Thoracic aorta (tissue), 2 donors: ENCODE measurements at regions not wholly inside any gene's neighbourhood (a gene's known extent, or its start where the extent isn't known, plus 50 kb on each side); places are given as distances from the start of the nearest gene placed in this dataset.

ENCODE experiments used
- ATAC-seq: fragments of 150-250 bp; one replicate; pipeline ENCODE4 v1.8.0; 2017; ENCODE audit warnings: low read depth; ENCODE audit not compliant: insufficient number of reproducible peaks, low FRiP score
- DNase-seq: peaks from one replicate; pipeline ENCODE4 v3.0.0-alpha.2; 2020; ENCODE audit warnings: low spot score
- H3K27ac ChIP-seq, 2 donors: fragments of 200-600 bp; sonication (generic); 1 replicate in 1 of 2; 2 replicates in 1 of 2; pipeline ENCODE4 v1.5.1; 2016; ENCODE audit warnings: mild to moderate bottlenecking in 2 of 2, moderate library complexity in 2 of 2
- H3K27me3 ChIP-seq: fragments of 200-600 bp; sonication (generic); replicated peaks from 2 replicates; pipeline ENCODE4 v1.6.0; 2016; ENCODE audit warnings: mild to moderate bottlenecking; ENCODE audit not compliant: insufficient read depth
- H3K36me3 ChIP-seq: fragments of 200-600 bp; sonication (generic); one replicate; pipeline ENCODE4 v1.5.1; 2016
- H3K4me1 ChIP-seq, 2 donors: fragments of 200-600 bp; sonication (generic); 1 replicate in 1 of 2; 2 replicates in 1 of 2; pipeline versions ENCODE4 v1.5.1 to v1.6.0; 2016; ENCODE audit warnings: low read depth in 2 of 2, mild to moderate bottlenecking in 1 of 2; ENCODE audit not compliant: control insufficient read depth in 1 of 2
- H3K4me3 ChIP-seq: fragments of 200-600 bp; sonication (generic); 2 replicates; pipeline ENCODE4 v1.5.1; 2016; ENCODE audit warnings: mild to moderate bottlenecking
- H3K9me3 ChIP-seq: fragments of 200-600 bp; sonication (generic); 2 replicates; pipeline ENCODE4 v1.5.1; 2016
- CTCF ChIP-seq: fragments of 200-600 bp; sonication (generic); IDR thresholded peaks from one replicate; pipeline ENCODE4 v1.5.1; 2019; ENCODE audit warnings: antibody characterized with exemption

GRCh38 chr3:17911986-17912760, 169.7 kb upstream of the TBC1D5 start:
- no peak for DNase-seq
- no peak overlapping the region for H3K27ac ChIP-seq
- TF ChIP-seq CTCF, result no peak

DNA sequence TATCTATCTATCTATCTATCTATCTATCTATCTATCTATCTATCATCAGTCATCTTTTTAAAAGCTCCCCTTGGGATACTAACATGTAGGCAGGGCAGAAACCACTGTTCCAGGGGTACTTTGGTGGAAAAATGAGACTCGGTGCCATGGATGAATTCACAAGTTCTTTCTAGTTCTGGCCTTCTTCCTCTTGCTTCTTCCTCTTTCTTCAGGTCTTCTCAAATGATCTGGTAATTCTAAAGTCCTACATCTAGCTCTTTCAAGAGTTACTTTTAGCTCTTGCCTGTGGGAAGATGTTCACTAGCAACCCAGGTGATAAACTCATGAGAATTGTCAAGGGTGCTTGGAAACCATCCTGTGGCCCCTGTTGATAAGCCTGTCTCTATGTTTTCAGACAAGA, 168.5 kb upstream of the TBC1D5 start:
- Histone ChIP-seq H3K36me3 (no peaks in the 10 kb centered on the region), H3K4me3 (no peak overlapping the region), H3K4me1 (no peaks in the 10 kb centered on the region), H3K27me3 (no peaks in the 10 kb centered on the region), H3K9me3 (no peaks in the 10 kb centered on the region), H3K27ac (no peak overlapping the region)
- DNase-seq (no peak), ATAC-seq (no peak)
- no peak for TF ChIP-seq CTCF

More at GRCh38 chr3:17911986-17912760, 169.7 kb upstream of the TBC1D5 start:
- no peak for ATAC-seq
- Histone ChIP-seq H3K27me3 (no peaks in the 10 kb centered on the region), H3K36me3 (no peaks in the 10 kb centered on the region), H3K4me3 (no peak overlapping the region), H3K9me3 (no peaks in the 10 kb centered on the region), H3K4me1 (no peaks in the 10 kb centered on the region)

DNA sequence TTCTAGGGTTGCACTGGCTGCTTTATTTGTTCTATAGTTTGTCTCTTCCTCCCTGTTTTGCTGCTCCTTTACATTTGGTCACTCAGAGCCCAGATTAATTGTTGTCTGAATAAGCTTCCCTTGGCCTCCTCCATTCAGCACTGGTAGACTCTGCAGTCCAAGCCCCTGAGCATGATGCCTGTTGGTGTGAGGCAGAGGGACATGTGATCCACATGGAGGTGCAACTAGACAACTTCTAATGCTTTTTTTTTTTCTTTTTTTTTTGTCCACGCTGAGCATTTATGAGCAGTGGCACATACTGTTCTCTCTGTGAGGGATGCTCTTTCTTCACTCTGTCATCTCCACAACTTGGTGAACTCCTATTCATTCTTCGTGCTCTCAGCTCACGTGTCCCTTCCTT, 167.3 kb upstream of the TBC1D5 start:
- no peaks in the 10 kb centered on the region for H3K36me3 ChIP-seq
- H3K4me1 ChIP-seq, result no peaks in the 10 kb centered on the region
- no peak overlapping the region for H3K27ac ChIP-seq
- TF ChIP-seq CTCF, result no peak
- no peaks in the 10 kb centered on the region for H3K9me3 ChIP-seq
- no peaks in the 10 kb centered on the region for H3K27me3 ChIP-seq
- ATAC-seq, result no peak
- no peak for DNase-seq
- H3K4me3 ChIP-seq, result no peak overlapping the region

DNA sequence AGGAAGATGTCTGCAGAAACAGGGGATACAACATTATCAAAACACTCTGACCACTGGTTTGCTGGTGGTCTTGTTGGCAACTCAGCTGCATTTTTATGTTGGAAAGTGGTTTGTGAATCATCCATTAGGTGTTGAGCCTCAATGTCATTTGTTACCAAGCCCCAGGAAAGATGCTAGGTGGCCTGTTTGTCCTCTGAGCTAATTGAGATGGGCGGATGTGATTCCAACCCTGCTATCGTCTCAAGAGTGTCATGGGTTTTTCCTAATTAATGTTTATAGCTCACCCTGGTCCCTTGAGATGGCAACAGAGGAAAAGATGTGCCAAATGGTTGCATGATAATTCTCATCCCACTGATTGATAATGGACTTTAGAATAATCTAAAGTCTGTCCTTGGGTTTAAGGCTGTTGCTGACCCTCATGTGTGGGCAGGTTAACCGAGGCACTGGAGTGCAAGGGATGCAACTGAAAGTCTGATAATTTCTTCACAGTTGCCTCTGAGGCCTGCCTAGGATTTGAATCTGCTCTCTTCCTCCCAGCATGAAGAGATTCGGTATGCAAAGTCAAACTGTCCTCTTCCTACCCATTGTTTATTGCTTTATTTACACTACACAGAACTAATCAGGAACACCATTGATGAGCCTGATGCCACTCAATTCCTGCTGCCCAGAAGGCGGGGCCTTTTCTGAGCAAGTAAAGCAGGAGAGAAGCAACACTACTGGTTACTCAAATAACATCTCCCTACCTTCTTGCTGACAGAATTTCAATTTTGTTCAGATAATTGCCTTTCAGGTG, 166.2 kb upstream of the TBC1D5 start:
- H3K4me1 ChIP-seq, result no peaks in the 10 kb centered on the region
- H3K36me3 ChIP-seq, result no peaks in the 10 kb centered on the region
- TF ChIP-seq CTCF, result no peak
- no peaks in the 10 kb centered on the region for H3K27me3 ChIP-seq
- no peak for DNase-seq
- no peak overlapping the region for H3K27ac ChIP-seq
- ATAC-seq, result no peak
- H3K4me3 ChIP-seq, result no peak overlapping the region
- H3K9me3 ChIP-seq, result no peaks in the 10 kb centered on the region

- Histone ChIP-seq H3K4me3 (no peak overlapping the region), H3K27ac (no peak overlapping the region), H3K27me3 (no peaks in the 10 kb centered on the region), H3K36me3 (no peaks in the 10 kb centered on the region), H3K9me3 (no peaks in the 10 kb centered on the region), H3K4me1 (no peaks in the 10 kb centered on the region)
- TF ChIP-seq CTCF, result no peak
- DNase-seq (no peak), ATAC-seq (no peak)
These were observed 163.6 kb upstream of the TBC1D5 start for GRCh38 chr3:17905996-17906395.
